ENCODE measurements at regions not wholly inside any gene's neighbourhood (a gene's known extent, or its start where the extent isn't known, plus 50 kb on each side); places are given as distances from the start of the nearest gene placed in this dataset.

DNA sequence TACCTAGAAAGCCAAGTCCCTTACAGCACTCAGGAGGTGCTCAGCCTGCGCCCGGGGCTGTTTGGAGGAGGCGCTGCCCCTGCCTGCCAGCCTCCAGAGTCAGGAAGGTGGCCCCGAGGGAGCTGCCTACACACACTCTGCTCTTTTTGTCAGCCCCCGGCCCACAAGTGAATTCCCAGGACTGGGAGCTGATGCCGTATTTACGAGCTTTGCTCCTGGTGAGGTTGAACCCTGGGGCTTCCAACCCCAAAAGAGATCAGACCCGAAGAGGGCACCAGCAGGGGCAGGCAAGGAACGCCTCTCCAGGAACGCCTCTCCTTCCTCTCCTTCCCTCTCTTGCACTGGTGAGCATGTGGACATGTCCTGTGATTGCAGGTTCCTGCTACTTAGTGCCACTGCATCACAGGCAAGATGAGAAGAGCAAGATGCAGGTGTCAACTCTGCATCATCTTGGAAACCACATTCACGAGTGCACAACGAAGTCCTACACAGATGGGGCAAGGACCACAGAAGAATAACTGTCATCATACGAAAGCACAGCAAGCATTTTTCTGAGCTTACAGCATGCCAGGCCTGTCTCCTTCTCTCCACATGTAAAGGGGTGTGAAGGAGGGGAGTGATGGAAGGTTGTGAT is 126.7 kb downstream of the NDUFA10 start:
- TF ChIP-seq, protein P1, sequence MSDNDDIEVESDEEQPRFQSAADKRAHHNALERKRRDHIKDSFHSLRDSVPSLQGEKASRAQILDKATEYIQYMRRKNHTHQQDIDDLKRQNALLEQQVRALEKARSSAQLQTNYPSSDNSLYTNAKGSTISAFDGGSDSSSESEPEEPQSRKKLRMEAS (IDR thresholded peaks at IDR 0.05; ENCODE audit: insufficient read depth, insufficient read length), result no peak
- no peak for TF ChIP-seq EZH2 (IDR thresholded peaks at IDR 0.05; ENCODE audit: borderline replicate concordance, low read depth, low read length, severe bottlenecking)
- no peak for TF ChIP-seq FOS (IDR thresholded peaks at IDR 0.05; ENCODE audit: borderline replicate concordance, insufficient read depth, low read length)
- no peak for TF ChIP-seq GATA2 (IDR thresholded peaks at IDR 0.05; ENCODE audit: insufficient read depth, insufficient read length, low read depth, low read length)
- TF ChIP-seq, protein P2, sequence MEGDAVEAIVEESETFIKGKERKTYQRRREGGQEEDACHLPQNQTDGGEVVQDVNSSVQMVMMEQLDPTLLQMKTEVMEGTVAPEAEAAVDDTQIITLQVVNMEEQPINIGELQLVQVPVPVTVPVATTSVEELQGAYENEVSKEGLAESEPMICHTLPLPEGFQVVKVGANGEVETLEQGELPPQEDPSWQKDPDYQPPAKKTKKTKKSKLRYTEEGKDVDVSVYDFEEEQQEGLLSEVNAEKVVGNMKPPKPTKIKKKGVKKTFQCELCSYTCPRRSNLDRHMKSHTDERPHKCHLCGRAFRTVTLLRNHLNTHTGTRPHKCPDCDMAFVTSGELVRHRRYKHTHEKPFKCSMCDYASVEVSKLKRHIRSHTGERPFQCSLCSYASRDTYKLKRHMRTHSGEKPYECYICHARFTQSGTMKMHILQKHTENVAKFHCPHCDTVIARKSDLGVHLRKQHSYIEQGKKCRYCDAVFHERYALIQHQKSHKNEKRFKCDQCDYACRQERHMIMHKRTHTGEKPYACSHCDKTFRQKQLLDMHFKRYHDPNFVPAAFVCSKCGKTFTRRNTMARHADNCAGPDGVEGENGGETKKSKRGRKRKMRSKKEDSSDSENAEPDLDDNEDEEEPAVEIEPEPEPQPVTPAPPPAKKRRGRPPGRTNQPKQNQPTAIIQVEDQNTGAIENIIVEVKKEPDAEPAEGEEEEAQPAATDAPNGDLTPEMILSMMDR (IDR thresholded peaks at IDR 0.05; ENCODE audit: extremely low read depth in 1 of 2, insufficient read depth in 1 of 2, low read depth in 1 of 2, low read length in 2 of 2), result no peak
- no peak for TF ChIP-seq MYC (IDR thresholded peaks at IDR 0.05; ENCODE audit: low read depth, low read length)
- H3K27me3 ChIP-seq (ENCODE audit: control insufficient read depth in 2 of 2, insufficient read depth in 2 of 2, low read length in 2 of 2), result no peaks in the 10 kb centered on the region
- ChIA-PET POLR2A (no interaction called here), CTCF (no interaction called here)
- dilution Hi-C loops (cut with MboI; ENCODE audit: extremely low pct_ligation_motif_present, low sequenced_read_pairs), result no loop called here
- no peaks in the 10 kb centered on the region for H3K36me3 ChIP-seq (ENCODE audit: control insufficient read depth in 2 of 2, extremely low read depth in 1 of 2, insufficient read depth in 2 of 2, low read length in 2 of 2)
- H3K9me1 ChIP-seq (replicated peaks; ENCODE audit: control insufficient read depth, extremely low read depth, insufficient read depth, low read length), result no peaks in the 10 kb centered on the region
- peaks cover 2% of the 10 kb centered on the region for H3K9me3 ChIP-seq (replicated peaks; ENCODE audit: control insufficient read depth, insufficient read depth, low read length)
- H3K27ac ChIP-seq (ENCODE audit: insufficient read depth, low read depth, low read length), result no peak overlapping the region
- FAIRE-seq (no peak), DNase-seq (ENCODE audit: low read depth, low spot score) (no peak)
- no peak overlapping the region for H3K4me3 ChIP-seq (replicated peaks in 1 of 3; ENCODE audit: insufficient read depth in 1 of 3, low read depth in 1 of 3, low read length in 3 of 3)
- intact Hi-C loops (cut with micrococcal nuclease), result no loop called here
- H3K4me2 ChIP-seq (ENCODE audit: insufficient read depth, low read length), result no peak overlapping the region
- BruUV-seq (replicated peaks), result no TSS peak
- no peaks in the 10 kb centered on the region for H3K79me2 ChIP-seq (ENCODE audit: control insufficient read depth, insufficient read depth, low read length)
- H4K20me1 ChIP-seq (replicated peaks; ENCODE audit: control insufficient read depth, extremely low read depth, insufficient read depth, low read length), result no peaks in the 10 kb centered on the region
- no peaks in the 10 kb centered on the region for H3K4me1 ChIP-seq (ENCODE audit: control insufficient read depth, extremely low read depth, insufficient read depth, low read length)
- no peak overlapping the region for H3K9ac ChIP-seq (replicated peaks; ENCODE audit: extremely low read depth, insufficient read depth, low read length)
- H2AFZ ChIP-seq (ENCODE audit: low read depth, low read length), result no peak overlapping the region
